Mucosa of descending colon (tissue), 3 donors: ENCODE measurements at regions not wholly inside any gene's neighbourhood (a gene's known extent, or its start where the extent isn't known, plus 50 kb on each side); places are given as distances from the start of the nearest gene placed in this dataset.

Experiments used
- ATAC-seq: fragments of 200-7000 bp; cut with Tn5 transposase; one replicate; pipeline ENCODE4 v1.9.1; 2020; ENCODE audit warnings: mild to moderate bottlenecking, moderate library complexity
- DNase-seq, 3 donors: peaks; one replicate each; pipeline ENCODE4 v3.0.0-alpha.2; 2020
- H3K36me3 ChIP-seq: fragments of 200-600 bp; one replicate; pipeline ENCODE4 v1.8.0; 2021; ENCODE audit warnings: low read depth, mild to moderate bottlenecking
- H3K4me1 ChIP-seq: fragments of 200-600 bp; one replicate; pipeline ENCODE4 v1.8.0; 2021; ENCODE audit warnings: low read depth, mild to moderate bottlenecking
- H3K4me3 ChIP-seq: fragments of 200-600 bp; one replicate; pipeline ENCODE4 v1.8.0; 2021; ENCODE audit warnings: mild to moderate bottlenecking
- H3K9me3 ChIP-seq: fragments of 200-600 bp; one replicate; pipeline ENCODE4 v1.8.0; 2021; ENCODE audit warnings: mild to moderate bottlenecking
- CTCF ChIP-seq: fragments of 200-600 bp; IDR thresholded peaks from one replicate; pipeline ENCODE4 v1.8.0; 2022; ENCODE audit warnings: antibody characterized with exemption, mild to moderate bottlenecking
- intact Hi-C, 2 donors: fragments of 100-400 bp; cut with DNase I in 1 of 2; cut with micrococcal nuclease in 1 of 2; formaldehyde crosslinking; loops; one replicate each; pipeline versions ENCODE4 v1.11.0 to v1.11.1; 2022; cut with DNase I, micrococcal nuclease
- donor health status: DM: no; HTN: no; CAD: no; lungs with moderate emphysema.
- donor health status: DM: no; HTN: no; CAD: no.
- donor health status: DM: no; HTN: yes; CAD: no.

GRCh38 chr1:58318157-58319005 lies 228.1 kb downstream of the OMA1 start:
- H3K4me3 ChIP-seq = no peak overlapping the region
- peaks cover 4% of the 10 kb centered on the region for H3K9me3 ChIP-seq
- H3K4me1 ChIP-seq = no peaks in the 10 kb centered on the region
- intact Hi-C loops = no loop called here
- DNase-seq = no peak
- ATAC-seq = no peak
- H3K36me3 ChIP-seq = no peaks in the 10 kb centered on the region
- TF ChIP-seq CTCF = no peak

GRCh38 chr1:58317694-58318093 lies 228.8 kb downstream of the OMA1 start:
- Histone ChIP-seq H3K4me1 (no peaks in the 10 kb centered on the region), H3K36me3 (no peaks in the 10 kb centered on the region), H3K9me3 (peaks cover 4% of the 10 kb centered on the region), H3K4me3 (no peak overlapping the region)
- no peak for ATAC-seq
- DNase-seq = no peak
- TF ChIP-seq CTCF = no peak
- intact Hi-C loops = no loop called here

DNA sequence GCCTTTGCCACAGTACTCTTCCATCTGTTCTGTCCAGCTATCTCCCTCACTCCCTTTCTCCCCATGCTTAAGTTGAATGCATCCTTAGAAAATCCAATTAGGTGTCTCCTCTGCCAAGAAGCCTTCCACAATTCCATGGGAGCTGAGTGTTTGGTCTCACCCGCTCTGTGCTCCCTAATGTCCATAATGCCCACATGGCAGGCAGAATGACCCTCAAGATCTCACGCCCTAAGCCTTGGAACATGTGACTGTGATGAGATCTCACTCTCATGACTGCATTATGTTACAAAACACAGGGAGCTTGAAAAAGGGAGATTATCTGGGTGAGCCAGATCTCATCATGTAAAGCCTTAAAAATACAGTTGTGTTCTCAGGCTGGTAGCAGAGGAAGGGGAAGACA lies 229.4 kb downstream of the OMA1 start:
- Histone ChIP-seq H3K4me1 (no peaks in the 10 kb centered on the region), H3K4me3 (no peak overlapping the region), H3K36me3 (no peaks in the 10 kb centered on the region), H3K9me3 (peaks cover 4% of the 10 kb centered on the region)
- DNase-seq = no peak
- intact Hi-C loops = no loop called here
- no peak for ATAC-seq
- TF ChIP-seq CTCF = no peak

GRCh38 chr1:58316141-58316540 lies 230.4 kb downstream of the OMA1 start:
- H3K4me3 ChIP-seq = no peak overlapping the region
- no peaks in the 10 kb centered on the region for H3K36me3 ChIP-seq
- intact Hi-C loops = no loop called here
- no peaks in the 10 kb centered on the region for H3K4me1 ChIP-seq
- H3K9me3 ChIP-seq = no peaks in the 10 kb centered on the region
- ATAC-seq (no peak), DNase-seq (no peak)
- no peak for TF ChIP-seq CTCF

DNA sequence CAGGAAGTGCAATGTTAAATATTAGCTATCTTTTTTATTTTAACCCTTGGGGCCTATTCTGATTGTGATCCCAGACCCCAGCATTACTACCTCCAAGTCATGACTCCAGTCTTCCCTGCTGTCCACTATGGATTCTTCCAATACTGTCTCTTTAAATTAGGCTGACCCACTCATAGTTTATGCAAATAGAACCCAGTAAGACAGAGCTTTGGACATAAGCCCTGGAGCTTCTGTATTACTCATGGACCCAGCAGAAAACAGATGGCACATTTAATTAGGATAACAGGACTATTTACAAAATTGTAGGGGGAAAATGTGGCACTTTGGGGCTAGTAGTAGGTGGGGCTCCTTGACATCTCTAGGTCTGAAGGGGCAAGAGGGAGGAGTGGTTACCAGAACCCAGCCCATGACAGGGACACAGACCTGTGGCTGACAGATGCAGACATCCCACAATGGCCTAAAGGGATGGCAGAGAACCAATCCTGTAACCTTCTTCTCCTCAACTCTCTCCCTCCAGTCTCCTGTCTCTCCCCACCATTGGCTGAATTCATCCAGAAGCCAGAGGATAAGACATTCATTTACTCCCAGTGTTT lies 233.5 kb downstream of the OMA1 start:
- H3K4me3 ChIP-seq = no peak overlapping the region
- intact Hi-C loops = no loop called here
- no peaks in the 10 kb centered on the region for H3K9me3 ChIP-seq
- DNase-seq (no peak), ATAC-seq (no peak)
- no peaks in the 10 kb centered on the region for H3K36me3 ChIP-seq
- H3K4me1 ChIP-seq = no peaks in the 10 kb centered on the region
- TF ChIP-seq CTCF = no peak
